ENCODE measurements at regions not wholly inside any gene's neighbourhood (a gene's known extent, or its start where the extent isn't known, plus 50 kb on each side); places are given as distances from the start of the nearest gene placed in this dataset.

DNA sequence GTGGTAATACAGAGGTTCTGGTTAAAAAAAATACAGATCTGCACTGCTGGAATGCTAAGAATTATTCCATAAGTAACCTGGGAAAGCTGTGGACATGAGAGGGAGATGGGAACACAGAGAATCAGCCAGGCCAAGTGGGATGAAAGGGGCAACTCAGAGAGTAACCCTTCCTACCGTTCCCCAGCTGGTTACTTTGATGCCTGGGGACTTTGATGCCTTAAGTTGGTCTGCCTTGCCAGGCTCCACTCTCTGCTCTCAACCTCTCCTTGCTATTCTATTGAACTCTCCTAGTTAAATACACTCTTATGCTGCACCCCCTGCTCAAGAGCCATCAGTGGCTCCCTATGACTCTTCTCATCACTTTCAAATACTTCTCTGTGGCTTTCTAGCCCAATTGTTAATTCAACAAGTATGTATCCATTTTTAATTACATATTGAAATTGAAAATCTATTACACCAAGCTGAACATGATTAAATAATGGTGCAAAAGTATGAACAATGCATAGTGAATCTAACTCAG, 315.5 kb downstream of the TLE3 start:
- TF ChIP-seq, protein P1, sequence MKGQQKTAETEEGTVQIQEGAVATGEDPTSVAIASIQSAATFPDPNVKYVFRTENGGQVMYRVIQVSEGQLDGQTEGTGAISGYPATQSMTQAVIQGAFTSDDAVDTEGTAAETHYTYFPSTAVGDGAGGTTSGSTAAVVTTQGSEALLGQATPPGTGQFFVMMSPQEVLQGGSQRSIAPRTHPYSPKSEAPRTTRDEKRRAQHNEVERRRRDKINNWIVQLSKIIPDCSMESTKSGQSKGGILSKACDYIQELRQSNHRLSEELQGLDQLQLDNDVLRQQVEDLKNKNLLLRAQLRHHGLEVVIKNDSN (IDR thresholded peaks at IDR 0.05): no peak
- TF ChIP-seq, protein P2, sequence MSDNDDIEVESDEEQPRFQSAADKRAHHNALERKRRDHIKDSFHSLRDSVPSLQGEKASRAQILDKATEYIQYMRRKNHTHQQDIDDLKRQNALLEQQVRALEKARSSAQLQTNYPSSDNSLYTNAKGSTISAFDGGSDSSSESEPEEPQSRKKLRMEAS (IDR thresholded peaks at IDR 0.05): no peak
- TF ChIP-seq, protein P3, sequence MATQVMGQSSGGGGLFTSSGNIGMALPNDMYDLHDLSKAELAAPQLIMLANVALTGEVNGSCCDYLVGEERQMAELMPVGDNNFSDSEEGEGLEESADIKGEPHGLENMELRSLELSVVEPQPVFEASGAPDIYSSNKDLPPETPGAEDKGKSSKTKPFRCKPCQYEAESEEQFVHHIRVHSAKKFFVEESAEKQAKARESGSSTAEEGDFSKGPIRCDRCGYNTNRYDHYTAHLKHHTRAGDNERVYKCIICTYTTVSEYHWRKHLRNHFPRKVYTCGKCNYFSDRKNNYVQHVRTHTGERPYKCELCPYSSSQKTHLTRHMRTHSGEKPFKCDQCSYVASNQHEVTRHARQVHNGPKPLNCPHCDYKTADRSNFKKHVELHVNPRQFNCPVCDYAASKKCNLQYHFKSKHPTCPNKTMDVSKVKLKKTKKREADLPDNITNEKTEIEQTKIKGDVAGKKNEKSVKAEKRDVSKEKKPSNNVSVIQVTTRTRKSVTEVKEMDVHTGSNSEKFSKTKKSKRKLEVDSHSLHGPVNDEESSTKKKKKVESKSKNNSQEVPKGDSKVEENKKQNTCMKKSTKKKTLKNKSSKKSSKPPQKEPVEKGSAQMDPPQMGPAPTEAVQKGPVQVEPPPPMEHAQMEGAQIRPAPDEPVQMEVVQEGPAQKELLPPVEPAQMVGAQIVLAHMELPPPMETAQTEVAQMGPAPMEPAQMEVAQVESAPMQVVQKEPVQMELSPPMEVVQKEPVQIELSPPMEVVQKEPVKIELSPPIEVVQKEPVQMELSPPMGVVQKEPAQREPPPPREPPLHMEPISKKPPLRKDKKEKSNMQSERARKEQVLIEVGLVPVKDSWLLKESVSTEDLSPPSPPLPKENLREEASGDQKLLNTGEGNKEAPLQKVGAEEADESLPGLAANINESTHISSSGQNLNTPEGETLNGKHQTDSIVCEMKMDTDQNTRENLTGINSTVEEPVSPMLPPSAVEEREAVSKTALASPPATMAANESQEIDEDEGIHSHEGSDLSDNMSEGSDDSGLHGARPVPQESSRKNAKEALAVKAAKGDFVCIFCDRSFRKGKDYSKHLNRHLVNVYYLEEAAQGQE (IDR thresholded peaks at IDR 0.05; ENCODE audit: low read depth): no peak
- no peak for TF ChIP-seq CEBPB (IDR thresholded peaks at IDR 0.05)
- TF ChIP-seq TCF12 (IDR thresholded peaks at IDR 0.05; ENCODE audit: low read depth): no peak
- no peak for TF ChIP-seq EP300 (IDR thresholded peaks at IDR 0.05; ENCODE audit: borderline replicate concordance)
- no peak for TF ChIP-seq TAF1 (IDR thresholded peaks at IDR 0.05; ENCODE audit: low read depth)
- no peak for TF ChIP-seq ZBTB7A (IDR thresholded peaks at IDR 0.05; ENCODE audit: low read depth)
- no peak for TF ChIP-seq EGR1 (IDR thresholded peaks at IDR 0.05)

DNA sequence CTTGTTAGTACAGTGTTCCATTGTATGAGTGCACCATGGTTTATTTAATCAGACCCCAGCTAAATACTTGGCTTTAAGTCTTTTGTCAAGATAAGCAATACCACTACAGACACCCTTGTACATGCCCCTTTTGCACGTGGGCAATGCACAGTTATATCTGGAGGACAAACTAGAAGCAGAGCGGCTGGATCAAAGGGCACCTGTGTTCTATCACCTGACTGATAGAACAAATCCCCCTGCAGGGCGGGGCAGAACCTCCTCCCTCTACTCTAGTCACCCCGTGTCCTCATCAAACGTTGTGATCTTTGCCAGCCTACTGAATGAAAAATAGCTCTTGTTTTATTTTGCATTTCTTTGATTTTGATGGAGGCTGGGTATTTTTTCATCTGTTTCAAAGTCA, 314.9 kb downstream of the TLE3 start:
- TF ChIP-seq EGR1 (IDR thresholded peaks at IDR 0.05) (no peak), RAD21 (IDR thresholded peaks at IDR 0.05; ENCODE audit: low read depth) (no peak), TEAD4 (IDR thresholded peaks at IDR 0.05) (no peak), CEBPB (IDR thresholded peaks at IDR 0.05) (no peak), NFIC (IDR thresholded peaks at IDR 0.05) (no peak), CREB1 (IDR thresholded peaks at IDR 0.05; ENCODE audit: low read depth) (no peak), TCF12 (IDR thresholded peaks at IDR 0.05; ENCODE audit: low read depth) (no peak), YY1 (IDR thresholded peaks at IDR 0.05; ENCODE audit: low read depth) (no peak), ZBTB7A (IDR thresholded peaks at IDR 0.05; ENCODE audit: low read depth) (no peak), FOXM1 (IDR thresholded peaks at IDR 0.05; ENCODE audit: borderline replicate concordance, low read depth) (no peak)
- TF ChIP-seq, protein P3 (IDR thresholded peaks at IDR 0.05; ENCODE audit: low read depth): no peak
- TF ChIP-seq, protein P2 (IDR thresholded peaks at IDR 0.05): no peak
- TF ChIP-seq, protein P1 (IDR thresholded peaks at IDR 0.05): no peak

DNA sequence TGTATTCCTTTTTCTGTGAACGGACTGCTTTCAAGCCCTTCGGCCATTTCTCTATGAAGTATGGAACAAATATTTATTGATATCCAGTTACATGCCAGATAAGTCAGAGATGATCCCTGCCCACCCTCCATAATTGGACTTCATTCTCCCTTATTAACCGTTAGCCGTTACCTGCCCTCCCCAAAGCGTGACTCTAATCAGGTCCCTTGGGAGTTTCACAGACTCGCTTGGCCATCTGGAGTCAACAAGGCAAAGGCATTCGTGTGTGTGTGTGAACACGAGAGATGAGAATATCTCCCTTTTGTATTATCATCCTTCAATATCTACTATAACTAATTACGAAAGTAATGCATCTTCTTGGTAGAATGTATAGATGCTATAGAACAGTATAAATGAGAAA, 314.5 kb downstream of the TLE3 start:
- TF ChIP-seq RAD21 (IDR thresholded peaks at IDR 0.05; ENCODE audit: low read depth) (no peak), FOXM1 (IDR thresholded peaks at IDR 0.05; ENCODE audit: borderline replicate concordance, low read depth) (no peak), NFIC (IDR thresholded peaks at IDR 0.05) (no peak), YY1 (IDR thresholded peaks at IDR 0.05; ENCODE audit: low read depth) (no peak), CREB1 (IDR thresholded peaks at IDR 0.05; ENCODE audit: low read depth) (no peak), TCF12 (IDR thresholded peaks at IDR 0.05; ENCODE audit: low read depth) (no peak)
- TF ChIP-seq, protein P2 (IDR thresholded peaks at IDR 0.05): no peak
- TF ChIP-seq, protein P3 (IDR thresholded peaks at IDR 0.05; ENCODE audit: low read depth): no peak
- TF ChIP-seq, protein P1 (IDR thresholded peaks at IDR 0.05): no peak

DNA sequence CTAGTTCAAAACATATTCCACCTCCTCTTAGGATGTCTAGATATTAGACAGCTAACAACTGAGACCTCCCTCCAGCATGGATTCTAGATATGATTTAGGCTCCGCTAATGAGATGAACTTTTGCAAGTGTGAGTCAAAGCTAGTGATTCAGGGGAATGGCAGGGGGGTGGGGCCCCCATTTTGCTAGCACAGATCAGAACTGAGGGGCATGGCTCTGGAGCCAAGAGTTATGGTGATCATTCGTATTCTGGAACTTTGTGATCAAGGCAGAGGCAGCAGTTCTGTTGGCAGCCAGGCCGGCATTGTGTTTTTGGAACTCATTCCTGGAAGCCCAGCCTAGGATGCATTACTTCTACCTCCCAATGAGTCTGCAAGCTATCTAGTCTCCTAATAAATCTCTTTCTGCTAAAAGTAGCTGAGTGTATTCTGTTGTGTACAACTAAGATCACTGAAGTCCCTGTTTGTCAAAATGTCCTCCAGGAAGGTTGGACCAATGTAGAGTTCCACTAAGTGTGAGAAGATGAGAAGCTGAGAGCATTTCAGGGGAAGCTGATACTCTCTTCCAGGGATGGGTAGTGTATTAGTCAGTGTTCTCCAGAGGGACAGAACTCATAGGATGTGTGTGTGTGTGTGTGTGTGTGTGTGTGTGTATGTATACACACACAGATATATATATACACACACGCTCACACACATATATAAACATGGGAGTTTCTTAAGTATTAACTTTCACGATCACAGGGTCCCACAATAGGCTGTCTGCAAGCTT, 312.7 kb downstream of the TLE3 start:
- TF ChIP-seq NFIC (IDR thresholded peaks at IDR 0.05): no peak
- TF ChIP-seq FOXM1 (IDR thresholded peaks at IDR 0.05; ENCODE audit: borderline replicate concordance, low read depth): no peak
- TF ChIP-seq EP300 (IDR thresholded peaks at IDR 0.05; ENCODE audit: borderline replicate concordance): no peak
- TF ChIP-seq YY1 (IDR thresholded peaks at IDR 0.05; ENCODE audit: low read depth): no peak
- TF ChIP-seq CEBPB (IDR thresholded peaks at IDR 0.05): no peak
- TF ChIP-seq, protein P1 (IDR thresholded peaks at IDR 0.05): no peak
- TF ChIP-seq CREB1 (IDR thresholded peaks at IDR 0.05; ENCODE audit: low read depth): no peak
- TF ChIP-seq, protein P3 (IDR thresholded peaks at IDR 0.05; ENCODE audit: low read depth): no peak
- no peak for TF ChIP-seq TEAD4 (IDR thresholded peaks at IDR 0.05)
- TF ChIP-seq RAD21 (IDR thresholded peaks at IDR 0.05; ENCODE audit: low read depth): no peak
- TF ChIP-seq, protein P2 (IDR thresholded peaks at IDR 0.05): no peak
- no peak for TF ChIP-seq EGR1 (IDR thresholded peaks at IDR 0.05)
- TF ChIP-seq TAF1 (IDR thresholded peaks at IDR 0.05; ENCODE audit: low read depth): no peak
- no peak for TF ChIP-seq TCF12 (IDR thresholded peaks at IDR 0.05; ENCODE audit: low read depth)
- TF ChIP-seq ZBTB7A (IDR thresholded peaks at IDR 0.05; ENCODE audit: low read depth): no peak

Data from Ishikawa (cell line).